ENCODE measurements at regions not wholly inside any gene's neighbourhood (a gene's known extent, or its start where the extent isn't known, plus 50 kb on each side); places are given as distances from the start of the nearest gene placed in this dataset.

DNA sequence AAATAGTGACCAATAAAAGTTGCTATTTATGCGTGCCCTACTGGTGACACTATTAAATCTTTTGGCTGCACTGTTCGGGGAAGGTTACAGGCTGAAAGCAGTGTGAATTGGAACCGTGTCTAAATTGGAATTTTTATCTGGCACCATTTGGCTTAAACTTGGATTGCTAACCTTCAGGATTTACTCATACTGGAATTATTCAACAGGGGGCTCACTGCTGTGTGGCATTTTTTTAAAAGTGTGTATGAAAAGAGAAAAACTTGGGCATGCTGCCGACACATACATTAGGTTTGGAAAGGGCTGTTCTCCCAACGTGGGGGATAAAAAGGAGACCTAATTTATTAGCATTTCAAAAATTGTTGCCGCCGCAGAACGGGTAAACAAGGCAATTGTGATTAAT lies 537.9 kb upstream of the MGMT start:
- H3K27ac ChIP-seq (ENCODE audit: low read depth in 1 of 2, low read length in 2 of 2): no peak overlapping the region
- H3K36me3 ChIP-seq (ENCODE audit: control insufficient read depth in 4 of 4, insufficient read depth in 3 of 4, low read depth in 1 of 4, low read length in 3 of 4): no peaks in the 10 kb centered on the region
- no peaks in the 10 kb centered on the region for H3K27me3 ChIP-seq (ENCODE audit: control insufficient read depth in 4 of 4, insufficient read depth in 4 of 4, low read length in 3 of 4)
- 66% methylated on average over 8 of the region's 8 CpGs for WGBS
- H3K9ac ChIP-seq (ENCODE audit: low read depth in 1 of 2, low read length in 2 of 2): no peak overlapping the region
- peaks cover 0 to 9% (median 0%) of the 10 kb centered on the region in 4 donors for H3K4me1 ChIP-seq (ENCODE audit: control insufficient read depth in 4 of 4, insufficient read depth in 4 of 4, low read length in 3 of 4)
- no peak for DNase-seq (ENCODE audit: low spot score)
- H3K9me3 ChIP-seq (ENCODE audit: control insufficient read depth in 4 of 4, low read length in 3 of 4): no peaks in the 10 kb centered on the region
- TF ChIP-seq RAD21 (IDR thresholded peaks at IDR 0.05) (no peak), GABPA (IDR thresholded peaks at IDR 0.05 in 1 of 2, conservative IDR thresholded peaks at IDR 0.05 in 1 of 2) (no peak), EGR1 (IDR thresholded peaks at IDR 0.05; ENCODE audit: low read depth in 2 of 2) (no peak), CTCF (IDR thresholded peaks at IDR 0.05; ENCODE audit: low read depth, low read length, missing input control) (no peak)
- TF ChIP-seq, protein P1, sequence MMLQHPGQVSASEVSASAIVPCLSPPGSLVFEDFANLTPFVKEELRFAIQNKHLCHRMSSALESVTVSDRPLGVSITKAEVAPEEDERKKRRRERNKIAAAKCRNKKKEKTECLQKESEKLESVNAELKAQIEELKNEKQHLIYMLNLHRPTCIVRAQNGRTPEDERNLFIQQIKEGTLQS (IDR thresholded peaks at IDR 0.05): no peak
- no peak overlapping the region for H3K4me3 ChIP-seq (ENCODE audit: low read depth in 1 of 3, low read length in 3 of 3)

GRCh38 chr10:128929767-128930166 lies 537.3 kb upstream of the MGMT start:
- TF ChIP-seq SP1 (IDR thresholded peaks at IDR 0.05) (no peak), EGR1 (IDR thresholded peaks at IDR 0.05; ENCODE audit: low read depth in 2 of 2) (no peak), FOXA2 (IDR thresholded peaks at IDR 0.05) (no peak)
- TF ChIP-seq, protein P2, sequence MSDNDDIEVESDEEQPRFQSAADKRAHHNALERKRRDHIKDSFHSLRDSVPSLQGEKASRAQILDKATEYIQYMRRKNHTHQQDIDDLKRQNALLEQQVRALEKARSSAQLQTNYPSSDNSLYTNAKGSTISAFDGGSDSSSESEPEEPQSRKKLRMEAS (IDR thresholded peaks at IDR 0.05): no peak
- H3K27ac ChIP-seq (ENCODE audit: low read depth in 1 of 2, low read length in 2 of 2): no peak overlapping the region
- H3K4me3 ChIP-seq (ENCODE audit: low read depth in 1 of 3, low read length in 3 of 3): no peak overlapping the region
- H3K9ac ChIP-seq (ENCODE audit: low read depth in 1 of 2, low read length in 2 of 2): no peak overlapping the region
- no peaks in the 10 kb centered on the region for H3K27me3 ChIP-seq (ENCODE audit: control insufficient read depth in 4 of 4, insufficient read depth in 4 of 4, low read length in 3 of 4)
- 48% methylated on average over 2 of the region's 2 CpGs for WGBS
- H3K36me3 ChIP-seq (ENCODE audit: control insufficient read depth in 4 of 4, insufficient read depth in 3 of 4, low read depth in 1 of 4, low read length in 3 of 4): no peaks in the 10 kb centered on the region
- DNase-seq (ENCODE audit: low spot score): no peak
- H3K4me1 ChIP-seq (ENCODE audit: control insufficient read depth in 4 of 4, insufficient read depth in 4 of 4, low read length in 3 of 4): peaks cover 0 to 9% (median 0%) of the 10 kb centered on the region in 4 donors
- no peaks in the 10 kb centered on the region for H3K9me3 ChIP-seq (ENCODE audit: control insufficient read depth in 4 of 4, low read length in 3 of 4)

GRCh38 chr10:128930515-128930914 lies 536.5 kb upstream of the MGMT start:
- DNase-seq (ENCODE audit: low spot score): no peak
- Histone ChIP-seq H3K9me3 (ENCODE audit: control insufficient read depth in 4 of 4, low read length in 3 of 4) (no peaks in the 10 kb centered on the region), H3K4me3 (ENCODE audit: low read depth in 1 of 3, low read length in 3 of 3) (no peak overlapping the region), H3K9ac (ENCODE audit: low read depth in 1 of 2, low read length in 2 of 2) (no peak overlapping the region), H3K27ac (ENCODE audit: low read depth in 1 of 2, low read length in 2 of 2) (no peak overlapping the region), H3K4me1 (ENCODE audit: control insufficient read depth in 4 of 4, insufficient read depth in 4 of 4, low read length in 3 of 4) (peaks cover 0 to 9% (median 0%) of the 10 kb centered on the region in 4 donors), H3K27me3 (ENCODE audit: control insufficient read depth in 4 of 4, insufficient read depth in 4 of 4, low read length in 3 of 4) (no peaks in the 10 kb centered on the region), H3K36me3 (ENCODE audit: control insufficient read depth in 4 of 4, insufficient read depth in 3 of 4, low read depth in 1 of 4, low read length in 3 of 4) (no peaks in the 10 kb centered on the region)
- TF ChIP-seq, protein P2 (IDR thresholded peaks at IDR 0.05): no peak
- TF ChIP-seq NR2F2 (IDR thresholded peaks at IDR 0.05) (no peak), EGR1 (IDR thresholded peaks at IDR 0.05; ENCODE audit: low read depth in 2 of 2) (no peak), FOXA2 (IDR thresholded peaks at IDR 0.05) (no peak), HNF4A (conservative IDR thresholded peaks at IDR 0.05) (no peak), SP1 (IDR thresholded peaks at IDR 0.05) (no peak), TAF1 (conservative IDR thresholded peaks at IDR 0.05) (no peak), RXRA (IDR thresholded peaks at IDR 0.05) (no peak), FOXA1 (IDR thresholded peaks at IDR 0.05) (no peak), JUND (IDR thresholded peaks at IDR 0.05) (no peak)
- TF ChIP-seq, protein P3, sequence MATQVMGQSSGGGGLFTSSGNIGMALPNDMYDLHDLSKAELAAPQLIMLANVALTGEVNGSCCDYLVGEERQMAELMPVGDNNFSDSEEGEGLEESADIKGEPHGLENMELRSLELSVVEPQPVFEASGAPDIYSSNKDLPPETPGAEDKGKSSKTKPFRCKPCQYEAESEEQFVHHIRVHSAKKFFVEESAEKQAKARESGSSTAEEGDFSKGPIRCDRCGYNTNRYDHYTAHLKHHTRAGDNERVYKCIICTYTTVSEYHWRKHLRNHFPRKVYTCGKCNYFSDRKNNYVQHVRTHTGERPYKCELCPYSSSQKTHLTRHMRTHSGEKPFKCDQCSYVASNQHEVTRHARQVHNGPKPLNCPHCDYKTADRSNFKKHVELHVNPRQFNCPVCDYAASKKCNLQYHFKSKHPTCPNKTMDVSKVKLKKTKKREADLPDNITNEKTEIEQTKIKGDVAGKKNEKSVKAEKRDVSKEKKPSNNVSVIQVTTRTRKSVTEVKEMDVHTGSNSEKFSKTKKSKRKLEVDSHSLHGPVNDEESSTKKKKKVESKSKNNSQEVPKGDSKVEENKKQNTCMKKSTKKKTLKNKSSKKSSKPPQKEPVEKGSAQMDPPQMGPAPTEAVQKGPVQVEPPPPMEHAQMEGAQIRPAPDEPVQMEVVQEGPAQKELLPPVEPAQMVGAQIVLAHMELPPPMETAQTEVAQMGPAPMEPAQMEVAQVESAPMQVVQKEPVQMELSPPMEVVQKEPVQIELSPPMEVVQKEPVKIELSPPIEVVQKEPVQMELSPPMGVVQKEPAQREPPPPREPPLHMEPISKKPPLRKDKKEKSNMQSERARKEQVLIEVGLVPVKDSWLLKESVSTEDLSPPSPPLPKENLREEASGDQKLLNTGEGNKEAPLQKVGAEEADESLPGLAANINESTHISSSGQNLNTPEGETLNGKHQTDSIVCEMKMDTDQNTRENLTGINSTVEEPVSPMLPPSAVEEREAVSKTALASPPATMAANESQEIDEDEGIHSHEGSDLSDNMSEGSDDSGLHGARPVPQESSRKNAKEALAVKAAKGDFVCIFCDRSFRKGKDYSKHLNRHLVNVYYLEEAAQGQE (IDR thresholded peaks at IDR 0.05): no peak
- TF ChIP-seq, protein P4, sequence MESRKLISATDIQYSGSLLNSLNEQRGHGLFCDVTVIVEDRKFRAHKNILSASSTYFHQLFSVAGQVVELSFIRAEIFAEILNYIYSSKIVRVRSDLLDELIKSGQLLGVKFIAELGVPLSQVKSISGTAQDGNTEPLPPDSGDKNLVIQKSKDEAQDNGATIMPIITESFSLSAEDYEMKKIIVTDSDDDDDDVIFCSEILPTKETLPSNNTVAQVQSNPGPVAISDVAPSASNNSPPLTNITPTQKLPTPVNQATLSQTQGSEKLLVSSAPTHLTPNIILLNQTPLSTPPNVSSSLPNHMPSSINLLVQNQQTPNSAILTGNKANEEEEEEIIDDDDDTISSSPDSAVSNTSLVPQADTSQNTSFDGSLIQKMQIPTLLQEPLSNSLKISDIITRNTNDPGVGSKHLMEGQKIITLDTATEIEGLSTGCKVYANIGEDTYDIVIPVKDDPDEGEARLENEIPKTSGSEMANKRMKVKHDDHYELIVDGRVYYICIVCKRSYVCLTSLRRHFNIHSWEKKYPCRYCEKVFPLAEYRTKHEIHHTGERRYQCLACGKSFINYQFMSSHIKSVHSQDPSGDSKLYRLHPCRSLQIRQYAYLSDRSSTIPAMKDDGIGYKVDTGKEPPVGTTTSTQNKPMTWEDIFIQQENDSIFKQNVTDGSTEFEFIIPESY (IDR thresholded peaks at IDR 0.05): no peak
- WGBS: 69% methylated on average over 6 of the region's 6 CpGs

Data from liver (tissue), 8 donors.